ENCODE measurements at regions not wholly inside any gene's neighbourhood (a gene's known extent, or its start where the extent isn't known, plus 50 kb on each side); places are given as distances from the start of the nearest gene placed in this dataset.

DNA sequence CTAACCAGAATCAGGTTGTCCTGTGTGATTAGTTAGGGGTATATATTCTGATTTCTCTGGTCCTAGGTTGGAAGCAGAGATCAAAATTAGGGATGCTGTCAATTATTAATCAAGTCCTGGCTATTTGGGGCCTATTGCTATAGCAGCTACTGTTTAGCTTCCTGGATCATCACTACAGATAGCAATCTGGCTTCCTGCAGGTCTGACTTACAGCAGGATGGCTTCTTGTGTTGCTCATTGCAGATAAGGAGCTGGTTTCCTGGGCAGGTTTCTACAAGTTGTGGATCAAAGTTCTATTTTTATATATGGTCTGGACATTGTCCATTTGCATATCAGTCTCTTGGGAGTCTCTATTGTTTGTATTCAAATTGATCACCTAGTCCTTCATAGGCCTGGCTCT is 57.7 kb upstream of the C4orf54 start:
- DNase-seq (ENCODE audit: low read depth), result no peak
- TF ChIP-seq, protein P1, sequence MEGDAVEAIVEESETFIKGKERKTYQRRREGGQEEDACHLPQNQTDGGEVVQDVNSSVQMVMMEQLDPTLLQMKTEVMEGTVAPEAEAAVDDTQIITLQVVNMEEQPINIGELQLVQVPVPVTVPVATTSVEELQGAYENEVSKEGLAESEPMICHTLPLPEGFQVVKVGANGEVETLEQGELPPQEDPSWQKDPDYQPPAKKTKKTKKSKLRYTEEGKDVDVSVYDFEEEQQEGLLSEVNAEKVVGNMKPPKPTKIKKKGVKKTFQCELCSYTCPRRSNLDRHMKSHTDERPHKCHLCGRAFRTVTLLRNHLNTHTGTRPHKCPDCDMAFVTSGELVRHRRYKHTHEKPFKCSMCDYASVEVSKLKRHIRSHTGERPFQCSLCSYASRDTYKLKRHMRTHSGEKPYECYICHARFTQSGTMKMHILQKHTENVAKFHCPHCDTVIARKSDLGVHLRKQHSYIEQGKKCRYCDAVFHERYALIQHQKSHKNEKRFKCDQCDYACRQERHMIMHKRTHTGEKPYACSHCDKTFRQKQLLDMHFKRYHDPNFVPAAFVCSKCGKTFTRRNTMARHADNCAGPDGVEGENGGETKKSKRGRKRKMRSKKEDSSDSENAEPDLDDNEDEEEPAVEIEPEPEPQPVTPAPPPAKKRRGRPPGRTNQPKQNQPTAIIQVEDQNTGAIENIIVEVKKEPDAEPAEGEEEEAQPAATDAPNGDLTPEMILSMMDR (IDR thresholded peaks at IDR 0.05; ENCODE audit: control insufficient read depth, extremely low read depth, insufficient read depth), result no peak
- H3K4me3 ChIP-seq (ENCODE audit: low read depth, low read length), result no peak overlapping the region

DNA sequence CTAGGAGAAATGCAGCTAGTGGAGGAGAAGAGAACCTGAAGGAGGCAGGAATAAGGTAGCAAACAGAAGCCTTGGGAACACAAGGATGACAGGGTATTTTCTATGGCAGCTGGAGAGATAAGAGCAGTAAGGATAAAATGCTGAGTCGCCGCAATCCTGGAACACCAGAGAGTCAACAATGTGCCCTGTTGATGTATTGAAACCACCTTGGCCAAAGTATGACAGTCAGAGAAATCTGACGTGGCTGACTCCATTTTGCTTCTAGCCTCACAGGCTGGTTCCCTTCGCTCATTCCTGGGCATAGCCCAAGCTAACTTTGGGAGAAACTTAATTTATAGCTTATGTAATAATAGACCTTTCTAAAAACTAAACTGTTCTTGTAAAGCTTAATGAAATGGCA is 56.6 kb upstream of the C4orf54 start:
- no peak for DNase-seq (ENCODE audit: low read depth)
- TF ChIP-seq, protein P1 (IDR thresholded peaks at IDR 0.05; ENCODE audit: control insufficient read depth, extremely low read depth, insufficient read depth), result no peak
- no peak overlapping the region for H3K4me3 ChIP-seq (ENCODE audit: low read depth, low read length)

GRCh38 chr4:99712530-99712929 is 54.9 kb upstream of the C4orf54 start:
- H3K4me3 ChIP-seq (ENCODE audit: low read depth, low read length), result no peak overlapping the region
- no peak for DNase-seq (ENCODE audit: low read depth)
- TF ChIP-seq, protein P1 (IDR thresholded peaks at IDR 0.05; ENCODE audit: control insufficient read depth, extremely low read depth, insufficient read depth), result no peak

DNA sequence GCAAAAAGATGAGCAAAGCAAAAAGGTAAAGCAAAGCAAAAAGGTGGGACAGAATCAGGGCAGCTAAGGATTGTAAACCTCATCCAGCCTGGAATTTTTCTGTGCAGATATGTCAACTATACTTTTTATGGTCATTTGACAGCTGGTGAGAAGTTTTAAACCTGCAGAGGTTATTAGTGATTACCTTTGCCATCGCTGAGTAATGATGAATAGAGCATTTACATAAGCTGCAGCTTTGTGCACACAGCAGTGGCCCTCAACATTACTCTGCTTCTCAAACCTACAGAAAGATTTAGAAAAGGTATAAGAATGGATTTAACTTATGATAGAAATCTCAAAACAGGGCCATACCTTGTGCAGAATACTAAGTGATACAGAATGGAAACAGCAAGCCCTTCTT is 54.5 kb upstream of the C4orf54 start:
- no peak overlapping the region for H3K4me3 ChIP-seq (ENCODE audit: low read depth, low read length)
- DNase-seq (ENCODE audit: low read depth), result no peak
- TF ChIP-seq, protein P1 (IDR thresholded peaks at IDR 0.05; ENCODE audit: control insufficient read depth, extremely low read depth, insufficient read depth), result no peak

DNA sequence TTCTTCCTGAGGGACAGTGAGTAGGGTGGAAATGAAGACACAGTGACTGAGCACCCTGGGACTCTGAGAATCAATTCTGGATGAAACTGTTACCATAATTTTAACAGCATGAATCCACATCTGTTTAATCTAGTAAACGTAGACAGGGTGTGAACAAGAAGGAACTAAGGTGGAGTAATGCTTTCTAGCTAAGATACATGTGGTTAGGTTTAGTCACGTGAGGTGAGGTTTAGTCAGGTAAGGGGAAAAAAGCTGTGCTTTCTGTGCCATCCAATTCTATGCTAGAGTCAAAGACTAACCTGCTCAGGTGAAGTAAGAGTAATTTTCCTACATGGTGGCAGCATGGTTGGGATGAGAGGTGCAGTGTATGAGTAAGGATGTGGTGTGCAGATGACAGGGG is 54.0 kb upstream of the C4orf54 start:
- TF ChIP-seq, protein P1 (IDR thresholded peaks at IDR 0.05; ENCODE audit: control insufficient read depth, extremely low read depth, insufficient read depth), result no peak
- DNase-seq (ENCODE audit: low read depth), result no peak
- H3K4me3 ChIP-seq (ENCODE audit: low read depth, low read length), result no peak overlapping the region

DNA sequence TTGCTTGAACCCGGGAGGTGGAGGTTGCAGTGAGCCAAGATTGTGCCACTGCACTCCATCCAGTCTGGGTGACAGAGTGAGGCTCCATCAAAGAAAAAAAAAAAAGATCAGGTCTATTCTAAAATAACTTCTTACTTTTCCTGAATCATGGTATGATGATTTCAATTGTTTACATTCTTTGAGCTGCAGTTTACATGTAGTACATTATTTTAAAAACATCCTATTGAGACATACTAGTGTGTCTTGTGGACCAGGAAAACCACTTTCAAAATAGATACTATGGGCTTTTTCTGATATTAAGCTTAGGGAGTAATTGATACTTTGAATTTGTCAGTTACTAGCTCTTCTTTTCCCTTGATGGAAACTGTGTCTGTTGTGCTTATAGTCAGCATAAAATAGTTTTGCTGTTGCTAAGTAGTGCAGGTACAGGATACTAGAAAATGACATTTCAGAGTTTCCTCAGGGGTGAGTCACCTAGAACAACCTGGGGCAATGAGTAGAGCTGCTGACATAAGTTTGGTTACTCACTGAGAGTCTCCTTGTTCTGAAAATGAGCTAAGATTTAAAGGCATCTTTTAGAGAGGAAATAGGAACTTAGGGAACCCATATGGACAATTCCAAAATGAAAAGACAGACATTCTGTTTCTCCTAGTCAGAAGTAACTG is 53.2 kb upstream of the C4orf54 start:
- TF ChIP-seq, protein P1 (IDR thresholded peaks at IDR 0.05; ENCODE audit: control insufficient read depth, extremely low read depth, insufficient read depth), result no peak
- DNase-seq (ENCODE audit: low read depth), result no peak
- no peak overlapping the region for H3K4me3 ChIP-seq (ENCODE audit: low read depth, low read length)

DNA sequence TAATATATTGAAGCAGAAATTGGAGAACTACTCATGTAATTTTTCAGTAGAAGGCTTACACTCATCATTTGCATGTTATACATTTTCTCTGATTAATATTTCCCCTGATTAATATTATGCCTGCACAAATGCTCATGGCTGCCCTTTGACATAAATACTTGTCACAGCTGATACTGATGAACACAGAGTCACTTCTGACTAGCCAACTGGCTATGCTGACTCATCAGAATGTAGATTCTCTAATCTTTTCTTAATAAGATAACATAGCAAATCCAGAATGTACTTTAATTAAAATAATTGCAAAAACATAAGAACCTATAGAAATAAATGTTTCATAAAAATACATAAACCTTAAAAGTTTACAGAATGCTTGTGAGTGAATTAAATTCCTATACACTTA is 52.4 kb upstream of the C4orf54 start:
- no peak for DNase-seq (ENCODE audit: low read depth)
- TF ChIP-seq, protein P1 (IDR thresholded peaks at IDR 0.05; ENCODE audit: control insufficient read depth, extremely low read depth, insufficient read depth), result no peak
- no peak overlapping the region for H3K4me3 ChIP-seq (ENCODE audit: low read depth, low read length)
